ENCODE measurements at regions not wholly inside any gene's neighbourhood (a gene's known extent, or its start where the extent isn't known, plus 50 kb on each side); places are given as distances from the start of the nearest gene placed in this dataset.

GRCh38 chr4:123578276-123579029 lies 181.9 kb downstream of the SPRY1 start:
- H3K4me3 ChIP-seq, result no peak overlapping the region
- intact Hi-C loops (cut with DNase I; ENCODE audit: low total_unique reads), result no loop called here
- H3K9me3 ChIP-seq, result peaks cover 0 to 23% (median 16%) of the 10 kb centered on the region in 8 donors
- TF ChIP-seq POLR2AphosphoS5 (IDR thresholded peaks at IDR 0.05) (no peak), CTCF (IDR thresholded peaks at IDR 0.05 in 8 of 11, conservative IDR thresholded peaks at IDR 0.05 in 3 of 11) (no peak), POLR2A (IDR thresholded peaks at IDR 0.05) (no peak)
- H3K4me1 ChIP-seq, result peaks cover 0 to 6% (median 0%) of the 10 kb centered on the region in 6 donors
- no peaks in the 10 kb centered on the region for H3K36me3 ChIP-seq
- no peak for DNase-seq
- WGBS, 5 donors, result 75 to 87% (median 82%) methylated on average over 3 of the region's 3 CpGs
- H3K27me3 ChIP-seq (replicated peaks in 1 of 7), result no peaks in the 10 kb centered on the region
- no peak overlapping the region for H3K27ac ChIP-seq

GRCh38 chr4:123579961-123580360 lies 183.4 kb downstream of the SPRY1 start:
- no peaks in the 10 kb centered on the region for H3K27me3 ChIP-seq (replicated peaks in 1 of 7)
- TF ChIP-seq POLR2A (IDR thresholded peaks at IDR 0.05) (no peak), CTCF (IDR thresholded peaks at IDR 0.05 in 8 of 11, conservative IDR thresholded peaks at IDR 0.05 in 3 of 11) (no peak), POLR2AphosphoS5 (IDR thresholded peaks at IDR 0.05) (no peak)
- H3K36me3 ChIP-seq, result no peaks in the 10 kb centered on the region
- no peak overlapping the region for H3K4me3 ChIP-seq
- H3K4me1 ChIP-seq, result peaks cover 0 to 6% (median 0%) of the 10 kb centered on the region in 6 donors
- intact Hi-C loops (cut with DNase I; ENCODE audit: low total_unique reads), result no loop called here
- peaks cover 0 to 23% (median 16%) of the 10 kb centered on the region in 8 donors for H3K9me3 ChIP-seq
- WGBS, 5 donors, result 90 to 100% (median 96%) methylated on average over 2 of the region's 2 CpGs
- no peak for DNase-seq
- H3K27ac ChIP-seq, result no peak overlapping the region

GRCh38 chr4:123580981-123581664 lies 184.5 kb downstream of the SPRY1 start:
- Histone ChIP-seq H3K27me3 (replicated peaks in 1 of 7) (no peaks in the 10 kb centered on the region), H3K27ac (no peak overlapping the region), H3K36me3 (no peaks in the 10 kb centered on the region), H3K4me3 (no peak overlapping the region), H3K4me1 (peaks cover 0 to 6% (median 0%) of the 10 kb centered on the region in 6 donors), H3K9me3 (peaks cover 0 to 23% (median 16%) of the 10 kb centered on the region in 8 donors)
- TF ChIP-seq CTCF (IDR thresholded peaks at IDR 0.05 in 8 of 11, conservative IDR thresholded peaks at IDR 0.05 in 3 of 11), result no peak
- TF ChIP-seq POLR2AphosphoS5 (IDR thresholded peaks at IDR 0.05), result no peak
- TF ChIP-seq POLR2A (IDR thresholded peaks at IDR 0.05), result no peak
- no peak for DNase-seq
- intact Hi-C loops (cut with DNase I; ENCODE audit: low total_unique reads), result no loop called here
- WGBS, 5 donors, result 89 to 96% (median 93%) methylated on average over 7 to 8 of the region's 8 CpGs

GRCh38 chr4:123581802-123582201 lies 185.2 kb downstream of the SPRY1 start:
- WGBS, 5 donors, result 87 to 95% (median 94%) methylated on average over 3 of the region's 3 CpGs
- intact Hi-C loops (cut with DNase I; ENCODE audit: low total_unique reads), result no loop called here

More at GRCh38 chr4:123581802-123582201, 185.2 kb downstream of the SPRY1 start:
- Histone ChIP-seq H3K36me3 (no peaks in the 10 kb centered on the region), H3K9me3 (peaks cover 0 to 23% (median 16%) of the 10 kb centered on the region in 8 donors), H3K4me3 (no peak overlapping the region), H3K27ac (no peak overlapping the region), H3K27me3 (replicated peaks in 1 of 7) (no peaks in the 10 kb centered on the region), H3K4me1 (peaks cover 0 to under 1% (median 0%) of the 10 kb centered on the region in 6 donors)
- no peak for DNase-seq
- TF ChIP-seq POLR2AphosphoS5 (IDR thresholded peaks at IDR 0.05) (no peak), POLR2A (IDR thresholded peaks at IDR 0.05) (no peak), CTCF (IDR thresholded peaks at IDR 0.05 in 8 of 11, conservative IDR thresholded peaks at IDR 0.05 in 3 of 11) (no peak)
